ENCODE measurements at regions not wholly inside any gene's neighbourhood (a gene's known extent, or its start where the extent isn't known, plus 50 kb on each side); places are given as distances from the start of the nearest gene placed in this dataset.

DNA sequence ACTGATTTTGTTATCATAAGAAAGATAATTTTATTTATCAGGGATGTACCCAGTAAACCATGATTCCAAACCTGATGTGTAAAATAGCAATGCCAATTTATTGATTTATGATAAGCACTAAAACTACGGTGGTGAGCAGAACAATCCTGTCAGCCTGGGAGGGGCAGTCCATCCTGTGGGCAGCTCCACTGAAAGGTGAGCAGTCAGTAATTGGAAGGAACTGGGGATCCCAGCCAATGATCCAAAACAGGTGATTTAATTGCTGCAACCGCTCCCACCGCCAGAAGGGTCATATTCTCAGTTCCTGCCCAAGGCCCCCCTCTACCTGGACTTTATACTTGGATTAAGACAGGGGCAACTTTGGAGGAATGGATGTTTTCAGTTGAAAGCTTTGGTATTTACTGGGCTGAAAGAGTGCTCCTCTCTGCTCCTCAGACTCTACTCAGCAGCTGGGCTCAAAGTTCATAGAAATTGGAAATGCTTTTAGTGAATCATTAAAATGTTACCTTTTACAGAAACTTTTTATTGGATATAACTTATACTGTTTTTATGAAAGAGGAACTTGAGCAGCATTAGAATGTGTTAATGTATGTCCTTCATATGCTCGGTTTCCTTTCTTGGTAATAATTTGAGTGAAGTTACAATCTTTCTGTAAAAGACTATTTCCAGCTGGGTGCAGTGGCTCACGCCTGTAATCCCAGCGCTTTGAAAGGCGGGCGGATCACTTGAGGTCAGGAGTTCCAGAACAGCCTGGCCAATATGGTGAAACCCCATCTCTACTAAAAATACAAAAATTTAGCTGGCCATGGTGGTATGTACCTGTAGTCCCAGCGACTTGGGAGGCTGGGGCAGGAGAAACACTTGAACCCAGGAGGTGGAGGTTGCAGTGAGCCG lies 198.6 kb upstream of the IL12A start:
- Histone ChIP-seq H3K4me1 (ENCODE audit: control insufficient read depth, low read length) (no peaks in the 10 kb centered on the region), H3K4me3 (ENCODE audit: low read length) (no peak overlapping the region), H3K27me3 (ENCODE audit: control insufficient read depth, low read length) (peaks cover 5% of the 10 kb centered on the region; the same call in 1 of the 2 replicates), H3K9me2 (replicated peaks; ENCODE audit: control insufficient read depth, low read length) (no peaks in the 10 kb centered on the region), H3K27ac (ENCODE audit: low read depth, low read length) (no peak overlapping the region), H3K36me3 (ENCODE audit: control insufficient read depth, low read length) (no peaks in the 10 kb centered on the region), H3F3A (ENCODE audit: control insufficient read depth, insufficient read depth) (no peaks in the 10 kb centered on the region), H3K4me2 (ENCODE audit: low read length) (no peak overlapping the region), H3K9me3 (ENCODE audit: control insufficient read depth, insufficient read depth, low read length) (no peaks in the 10 kb centered on the region), H4K20me1 (ENCODE audit: control insufficient read depth, insufficient read depth, low read depth, low read length) (no peaks in the 10 kb centered on the region), H3K79me2 (ENCODE audit: control insufficient read depth, low read length) (no peaks in the 10 kb centered on the region)
- no peak for TF ChIP-seq EZH2phosphoT487 (IDR thresholded peaks at IDR 0.05; ENCODE audit: borderline replicate concordance, low read length)
- TF ChIP-seq, protein P1, sequence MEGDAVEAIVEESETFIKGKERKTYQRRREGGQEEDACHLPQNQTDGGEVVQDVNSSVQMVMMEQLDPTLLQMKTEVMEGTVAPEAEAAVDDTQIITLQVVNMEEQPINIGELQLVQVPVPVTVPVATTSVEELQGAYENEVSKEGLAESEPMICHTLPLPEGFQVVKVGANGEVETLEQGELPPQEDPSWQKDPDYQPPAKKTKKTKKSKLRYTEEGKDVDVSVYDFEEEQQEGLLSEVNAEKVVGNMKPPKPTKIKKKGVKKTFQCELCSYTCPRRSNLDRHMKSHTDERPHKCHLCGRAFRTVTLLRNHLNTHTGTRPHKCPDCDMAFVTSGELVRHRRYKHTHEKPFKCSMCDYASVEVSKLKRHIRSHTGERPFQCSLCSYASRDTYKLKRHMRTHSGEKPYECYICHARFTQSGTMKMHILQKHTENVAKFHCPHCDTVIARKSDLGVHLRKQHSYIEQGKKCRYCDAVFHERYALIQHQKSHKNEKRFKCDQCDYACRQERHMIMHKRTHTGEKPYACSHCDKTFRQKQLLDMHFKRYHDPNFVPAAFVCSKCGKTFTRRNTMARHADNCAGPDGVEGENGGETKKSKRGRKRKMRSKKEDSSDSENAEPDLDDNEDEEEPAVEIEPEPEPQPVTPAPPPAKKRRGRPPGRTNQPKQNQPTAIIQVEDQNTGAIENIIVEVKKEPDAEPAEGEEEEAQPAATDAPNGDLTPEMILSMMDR (IDR thresholded peaks at IDR 0.05; ENCODE audit: low read depth, low read length, poor library complexity, severe bottlenecking), result no peak

DNA sequence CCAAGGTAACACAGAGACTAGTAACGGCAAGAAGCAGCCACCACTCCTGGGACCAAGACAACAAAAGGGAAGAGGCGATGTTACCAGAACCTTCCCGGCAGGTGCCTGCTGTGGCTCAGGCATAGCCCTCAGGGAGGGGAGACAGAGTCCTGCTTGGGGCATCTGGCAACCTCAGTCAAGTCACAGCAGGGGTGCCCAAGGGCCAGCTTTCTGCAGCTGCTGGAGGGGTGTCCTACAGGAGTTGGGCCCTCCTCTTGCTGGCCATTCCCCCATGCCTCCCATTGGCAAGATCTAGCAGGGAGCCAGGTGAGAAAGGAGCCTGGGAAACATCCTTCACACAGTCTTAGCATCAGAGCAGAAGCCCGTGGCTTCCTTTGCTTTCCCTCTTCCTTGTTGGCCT lies 197.3 kb upstream of the IL12A start:
- H3K4me2 ChIP-seq (ENCODE audit: low read length), result no peak overlapping the region
- peaks cover 5% of the 10 kb centered on the region for H3K27me3 ChIP-seq (ENCODE audit: control insufficient read depth, low read length)
- no peaks in the 10 kb centered on the region for H3K79me2 ChIP-seq (ENCODE audit: control insufficient read depth, low read length)
- H3K4me3 ChIP-seq (ENCODE audit: low read length), result no peak overlapping the region
- no peaks in the 10 kb centered on the region for H3F3A ChIP-seq (ENCODE audit: control insufficient read depth, insufficient read depth)
- H3K9me2 ChIP-seq (replicated peaks; ENCODE audit: control insufficient read depth, low read length), result no peaks in the 10 kb centered on the region
- H3K36me3 ChIP-seq (ENCODE audit: control insufficient read depth, low read length), result no peaks in the 10 kb centered on the region
- TF ChIP-seq EZH2phosphoT487 (IDR thresholded peaks at IDR 0.05; ENCODE audit: borderline replicate concordance, low read length), result no peak
- TF ChIP-seq, protein P1 (IDR thresholded peaks at IDR 0.05; ENCODE audit: low read depth, low read length, poor library complexity, severe bottlenecking), result no peak
- no peak overlapping the region for H3K27ac ChIP-seq (ENCODE audit: low read depth, low read length)
- H3K4me1 ChIP-seq (ENCODE audit: control insufficient read depth, low read length), result no peaks in the 10 kb centered on the region
- no peaks in the 10 kb centered on the region for H3K9me3 ChIP-seq (ENCODE audit: control insufficient read depth, insufficient read depth, low read length)
- no peaks in the 10 kb centered on the region for H4K20me1 ChIP-seq (ENCODE audit: control insufficient read depth, insufficient read depth, low read depth, low read length)

DNA sequence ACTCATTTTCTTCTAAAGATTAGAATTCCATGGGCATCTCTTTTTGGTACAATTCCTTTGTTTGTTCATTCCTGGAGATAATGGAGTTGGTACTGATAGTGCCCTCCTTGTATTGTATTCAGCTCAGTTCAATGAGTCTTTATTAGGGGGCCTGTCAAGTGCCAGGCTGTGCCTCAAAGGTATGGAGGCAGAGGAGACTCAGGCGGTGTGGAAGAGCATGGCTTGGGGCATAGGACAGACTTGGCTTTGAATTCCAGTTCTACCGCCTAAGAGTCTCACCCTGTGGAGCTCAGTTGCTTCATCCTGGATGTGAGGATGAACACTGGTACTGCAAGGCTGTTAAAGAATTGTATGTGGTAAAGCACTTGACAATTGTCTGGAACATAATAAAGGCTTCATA lies 196.6 kb upstream of the IL12A start:
- H3K4me1 ChIP-seq (ENCODE audit: control insufficient read depth, low read length), result no peaks in the 10 kb centered on the region
- no peaks in the 10 kb centered on the region for H3K9me3 ChIP-seq (ENCODE audit: control insufficient read depth, insufficient read depth, low read length)
- no peaks in the 10 kb centered on the region for H4K20me1 ChIP-seq (ENCODE audit: control insufficient read depth, insufficient read depth, low read depth, low read length)
- H3K27me3 ChIP-seq (ENCODE audit: control insufficient read depth, low read length), result peaks cover 5% of the 10 kb centered on the region
- no peaks in the 10 kb centered on the region for H3K79me2 ChIP-seq (ENCODE audit: control insufficient read depth, low read length)
- TF ChIP-seq, protein P1 (IDR thresholded peaks at IDR 0.05; ENCODE audit: low read depth, low read length, poor library complexity, severe bottlenecking), result no peak
- no peak for TF ChIP-seq EZH2phosphoT487 (IDR thresholded peaks at IDR 0.05; ENCODE audit: borderline replicate concordance, low read length)
- H3K4me2 ChIP-seq (ENCODE audit: low read length), result no peak overlapping the region
- H3K27ac ChIP-seq (ENCODE audit: low read depth, low read length), result no peak overlapping the region
- no peaks in the 10 kb centered on the region for H3K9me2 ChIP-seq (replicated peaks; ENCODE audit: control insufficient read depth, low read length)
- no peaks in the 10 kb centered on the region for H3K36me3 ChIP-seq (ENCODE audit: control insufficient read depth, low read length)
- no peaks in the 10 kb centered on the region for H3F3A ChIP-seq (ENCODE audit: control insufficient read depth, insufficient read depth)
- H3K4me3 ChIP-seq (ENCODE audit: low read length), result no peak overlapping the region

All from DOHH2 (cell line).